ENCODE measurements at regions not wholly inside any gene's neighbourhood (a gene's known extent, or its start where the extent isn't known, plus 50 kb on each side); places are given as distances from the start of the nearest gene placed in this dataset.

DNA sequence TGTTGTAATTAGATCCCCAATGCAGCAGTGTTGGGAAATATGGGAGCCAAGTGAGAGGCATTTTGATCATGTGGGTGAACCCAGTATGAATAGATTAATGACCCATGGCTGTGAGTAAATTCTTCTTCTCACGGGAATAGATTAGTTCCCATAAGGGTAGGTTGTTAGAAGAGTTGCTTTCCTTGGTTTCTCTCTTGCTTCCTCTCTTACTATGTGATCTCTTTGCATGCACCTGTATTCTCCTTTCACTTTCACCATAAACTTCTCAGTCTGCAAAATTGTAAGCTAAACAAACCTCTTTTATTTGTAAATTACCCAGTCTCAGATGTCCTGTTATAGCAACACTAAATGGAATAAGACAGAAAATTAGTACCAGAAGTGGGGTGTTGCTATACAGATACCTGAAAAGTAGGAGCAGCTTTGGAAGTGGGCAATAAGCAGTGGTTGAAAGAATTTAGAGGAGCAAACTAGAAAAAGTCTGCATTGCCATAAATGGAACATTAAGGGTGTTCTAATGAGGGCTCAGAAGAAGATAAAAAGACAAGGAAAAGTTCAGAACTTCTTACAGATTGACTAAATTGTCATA lies 1090.0 kb upstream of the ARRDC3 start:
- no peak for TF ChIP-seq GATA2 (IDR thresholded peaks at IDR 0.05; ENCODE audit: low read depth, low read length)
- TF ChIP-seq GATA3 (IDR thresholded peaks at IDR 0.05; ENCODE audit: low read depth, low read length): no peak
